ENCODE measurements at regions not wholly inside any gene's neighbourhood (a gene's known extent, or its start where the extent isn't known, plus 50 kb on each side); places are given as distances from the start of the nearest gene placed in this dataset.
A peak's percentile ranks its signal among the peaks of the same experiment; 100 is the strongest.

GRCh38 chr9:107759009-107759822 is 269.6 kb upstream of the KLF4 start:
- no peak for DNase-seq

GRCh38 chr9:107756091-107756490 is 266.5 kb upstream of the KLF4 start:
- DNase-seq: no peak

- peak; percentile 58 for DNase-seq
These were observed 265.7 kb upstream of the KLF4 start for GRCh38 chr9:107755246-107755645.

- DNase-seq: peak; percentile 53
These were observed 262.1 kb upstream of the KLF4 start for GRCh38 chr9:107751567-107752210.

GRCh38 chr9:107750741-107751566 is 261.4 kb upstream of the KLF4 start:
- DNase-seq: peak; percentile 76

GRCh38 chr9:107749787-107750444 is 260.3 kb upstream of the KLF4 start:
- DNase-seq: no peak

GRCh38 chr9:107744873-107745272 is 255.3 kb upstream of the KLF4 start:
- DNase-seq: no peak

- no peak for DNase-seq
These were observed 253.2 kb upstream of the KLF4 start for GRCh38 chr9:107742531-107743309.

GRCh38 chr9:107740088-107740980 is 250.8 kb upstream of the KLF4 start:
- no peak for DNase-seq

GRCh38 chr9:107739601-107740082 is 250.1 kb upstream of the KLF4 start:
- no peak for DNase-seq

- DNase-seq: no peak
These were observed 249.2 kb upstream of the KLF4 start for GRCh38 chr9:107738789-107739188.

GRCh38 chr9:107737987-107738743 is 248.6 kb upstream of the KLF4 start:
- DNase-seq: peak; percentile 11

- no peak for DNase-seq
These were observed 248.0 kb upstream of the KLF4 start for GRCh38 chr9:107737610-107737986.

- DNase-seq: no peak
These were observed 246.3 kb upstream of the KLF4 start for GRCh38 chr9:107735821-107736220.

GRCh38 chr9:107734256-107735013 is 244.9 kb upstream of the KLF4 start:
- no peak for DNase-seq

GRCh38 chr9:107733523-107733894 is 243.9 kb upstream of the KLF4 start:
- no peak for DNase-seq

GRCh38 chr9:107732781-107733522 is 243.4 kb upstream of the KLF4 start:
- DNase-seq: peak; percentile 25

GRCh38 chr9:107731115-107731762 is 241.7 kb upstream of the KLF4 start:
- no peak for DNase-seq
